Left ventricle myocardium inferior (tissue), 1 donor: ENCODE measurements at regions not wholly inside any gene's neighbourhood (a gene's known extent, or its start where the extent isn't known, plus 50 kb on each side); places are given as distances from the start of the nearest gene placed in this dataset.
A peak's percentile ranks its signal among the peaks of the same experiment; 100 is the strongest.

ENCODE experiments used
- DNase-seq: peaks from one replicate; pipeline ENCODE4 v3.0.0-alpha.2; 2020
- H3K27ac ChIP-seq: fragments of 200-600 bp; replicated peaks from 2 replicates; pipeline ENCODE4 v1.8.0; 2021
- H3K27me3 ChIP-seq: fragments of 200-600 bp; 2 replicates; pipeline ENCODE4 v1.8.0; 2021; ENCODE audit warnings: low read depth
- H3K36me3 ChIP-seq: fragments of 200-600 bp; 2 replicates; pipeline ENCODE4 v1.8.0; 2021
- H3K4me1 ChIP-seq: fragments of 200-600 bp; 2 replicates; pipeline ENCODE4 v1.8.0; 2021
- H3K4me3 ChIP-seq: fragments of 200-600 bp; 2 replicates; pipeline ENCODE4 v1.8.0; 2021; ENCODE audit warnings: mild to moderate bottlenecking, moderate library complexity
- H3K9me3 ChIP-seq: fragments of 200-600 bp; replicated peaks from 2 replicates; pipeline ENCODE4 v1.8.0; 2021
- CTCF ChIP-seq: fragments of 200-600 bp; IDR thresholded peaks from 2 replicates; pipeline ENCODE4 v1.8.0; 2021; ENCODE audit warnings: antibody characterized with exemption, mild to moderate bottlenecking, borderline replicate concordance
- intact Hi-C: fragments of 100-400 bp; cut with micrococcal nuclease; formaldehyde crosslinking; loops from one replicate; pipeline ENCODE4 v1.11.0; 2022
- donor health status: DM: no; HTN: yes; CAD: no; lungs with severe emphysema.

GRCh38 chr4:112061207-112061817, 83.9 kb upstream of the FAM241A start:
- intact Hi-C loops: no loop called here
- Histone ChIP-seq H3K27ac (no peak overlapping the region), H3K36me3 (no peaks in the 10 kb centered on the region), H3K27me3 (no peaks in the 10 kb centered on the region), H3K9me3 (no peaks in the 10 kb centered on the region), H3K4me3 (no peak overlapping the region), H3K4me1 (no peaks in the 10 kb centered on the region)
- DNase-seq: no peak
- TF ChIP-seq CTCF: no peak

GRCh38 chr4:112063260-112063659, 82.0 kb upstream of the FAM241A start:
- intact Hi-C loops: no loop called here

GRCh38 chr4:112069110-112069509, 76.1 kb upstream of the FAM241A start:
- TF ChIP-seq CTCF: no peak
- intact Hi-C loops: no loop called here
- H3K36me3 ChIP-seq: no peaks in the 10 kb centered on the region
- no peaks in the 10 kb centered on the region for H3K27me3 ChIP-seq
- DNase-seq: no peak
- no peak overlapping the region for H3K27ac ChIP-seq
- no peaks in the 10 kb centered on the region for H3K4me1 ChIP-seq
- H3K4me3 ChIP-seq: no peak overlapping the region
- H3K9me3 ChIP-seq: peaks cover 20% of the 10 kb centered on the region

More at GRCh38 chr4:112063260-112063659, 82.0 kb upstream of the FAM241A start:
- Histone ChIP-seq H3K4me1 (no peaks in the 10 kb centered on the region), H3K36me3 (no peaks in the 10 kb centered on the region), H3K9me3 (no peaks in the 10 kb centered on the region), H3K4me3 (no peak overlapping the region), H3K27ac (no peak overlapping the region), H3K27me3 (no peaks in the 10 kb centered on the region)
- no peak for DNase-seq
- no peak for TF ChIP-seq CTCF

- H3K9me3 ChIP-seq: peaks cover 20% of the 10 kb centered on the region
- no peaks in the 10 kb centered on the region for H3K27me3 ChIP-seq
- DNase-seq: no peak
- no peak for TF ChIP-seq CTCF
- H3K4me1 ChIP-seq: no peaks in the 10 kb centered on the region
- H3K36me3 ChIP-seq: no peaks in the 10 kb centered on the region
- H3K27ac ChIP-seq: no peak overlapping the region
- H3K4me3 ChIP-seq: no peak overlapping the region
- intact Hi-C loops: no loop called here
These were observed 72.1 kb upstream of the FAM241A start for GRCh38 chr4:112073181-112073580.

GRCh38 chr4:112075129-112075753, 70.0 kb upstream of the FAM241A start:
- Histone ChIP-seq H3K4me1 (no peaks in the 10 kb centered on the region), H3K9me3 (peaks cover 20% of the 10 kb centered on the region), H3K27me3 (no peaks in the 10 kb centered on the region), H3K4me3 (no peak overlapping the region), H3K36me3 (no peaks in the 10 kb centered on the region), H3K27ac (no peak overlapping the region)
- TF ChIP-seq CTCF: peak; percentile 82
- DNase-seq: no peak
- intact Hi-C loops: no loop called here
